Naive thymus-derived CD4-positive, alpha-beta T cell (primary cell): ENCODE measurements at regions not wholly inside any gene's neighbourhood (a gene's known extent, or its start where the extent isn't known, plus 50 kb on each side); places are given as distances from the start of the nearest gene placed in this dataset.

Experiments
- ATAC-seq: fragments of 150-1000 bp; cut with Tn5 transposase; 2 replicates; pipeline ENCODE4 v1.10.0; 2021; ENCODE audit warnings: mild to moderate bottlenecking, moderate library complexity
- CTCF ChIA-PET: fragments of 350-600 bp; sonication (Branson Sonifier 250); formaldehyde crosslinking; loops from one replicate; lab custom pipeline; 2021; ENCODE audit warnings: antibody characterized with exemption; lab: Charles Lee
- POLR2A ChIA-PET: fragments of 350-600 bp; sonication (Branson Sonifier 250); formaldehyde crosslinking; loops from one replicate; lab custom pipeline; 2021; ENCODE audit warnings: antibody characterized with exemption, inconsistent platforms; lab: Charles Lee
- DNase-seq, 9 donors: peaks; one replicate each; pipeline versions ENCODE4 v3.0.0 to v3.0.0-alpha.2; 2020 to 2022; ENCODE audit warnings: mixed read lengths in 1 of 9
- H3K27ac ChIP-seq: one replicate; pipeline ENCODE4 v1.7.0; 2013; ENCODE audit warnings: mild to moderate bottlenecking, low read depth, low read length, moderate library complexity
- H3K27me3 ChIP-seq, 2 donors: one replicate each; pipeline ENCODE4 v1.7.0; 2013; ENCODE audit warnings: low read length in 2 of 2, mild to moderate bottlenecking in 2 of 2, moderate library complexity in 2 of 2; ENCODE audit not compliant: control insufficient read depth in 2 of 2, insufficient read depth in 2 of 2
- H3K36me3 ChIP-seq, 3 experiments: 1 replicate in 2 of 3; 2 replicates in 1 of 3; pipeline ENCODE4 v1.7.0; 2013; ENCODE audit warnings: low read length in 3 of 3, mild to moderate bottlenecking in 3 of 3, moderate library complexity in 1 of 3; ENCODE audit not compliant: insufficient read depth in 3 of 3, control insufficient read depth in 2 of 3
- H3K4me1 ChIP-seq, 2 donors: one replicate each; pipeline ENCODE4 v1.7.0; 2013; ENCODE audit warnings: low read length in 2 of 2, mild to moderate bottlenecking in 2 of 2, moderate library complexity in 1 of 2; ENCODE audit not compliant: control insufficient read depth in 2 of 2, insufficient read depth in 2 of 2
- H3K4me3 ChIP-seq: 2 replicates; pipeline ENCODE4 v1.7.0; 2013; ENCODE audit warnings: mild to moderate bottlenecking, low read length
- H3K9me3 ChIP-seq, 3 experiments: 1 replicate in 2 of 3; 2 replicates in 1 of 3; pipeline ENCODE4 v1.7.0; 2013; ENCODE audit warnings: low read length in 3 of 3; ENCODE audit not compliant: control insufficient read depth in 2 of 3
- H3K27ac Mint-ChIP-seq, 9 donors: one replicate each; pipeline ENCODE4 v1.8.0; 2020 to 2022; ENCODE audit warnings: mixed read lengths in 9 of 9, mild to moderate bottlenecking in 8 of 9, moderate library complexity in 5 of 9, inconsistent platforms in 2 of 9
- H3K27me3 Mint-ChIP-seq, 5 donors: one replicate each; pipeline ENCODE4 v1.8.0; 2021 to 2022; ENCODE audit warnings: mixed read lengths in 5 of 5, mild to moderate bottlenecking in 1 of 5
- H3K36me3 Mint-ChIP-seq, 5 donors: one replicate each; pipeline ENCODE4 v1.8.0; 2020 to 2022; ENCODE audit warnings: mixed read lengths in 5 of 5, mild to moderate bottlenecking in 3 of 5, inconsistent platforms in 1 of 5
- H3K4me1 Mint-ChIP-seq, 7 donors: one replicate each; pipeline ENCODE4 v1.8.0; 2020 to 2022; ENCODE audit warnings: mixed read lengths in 7 of 7, mild to moderate bottlenecking in 3 of 7, inconsistent platforms in 1 of 7
- H3K4me3 Mint-ChIP-seq, 10 donors: one replicate each; pipeline ENCODE4 v1.8.0; 2020 to 2022; ENCODE audit warnings: mild to moderate bottlenecking in 10 of 10, mixed read lengths in 10 of 10, moderate library complexity in 6 of 10, inconsistent platforms in 2 of 10
- H3K9me3 Mint-ChIP-seq, 11 donors: one replicate each; pipeline ENCODE4 v1.8.0; 2020 to 2022; ENCODE audit warnings: mixed read lengths in 11 of 11, mild to moderate bottlenecking in 4 of 11, inconsistent platforms in 1 of 11, moderate library complexity in 1 of 11
- intact Hi-C, 2 donors: fragments of 100-400 bp; cut with micrococcal nuclease; formaldehyde crosslinking; loops; one replicate each; pipeline ENCODE4 v1.15.1; 2023

GRCh38 chr13:85406269-85406975, 392.8 kb downstream of the SLITRK6 start:
- Mint-ChIP-seq H3K4me3 (no peak overlapping the region), H3K27ac (no peak overlapping the region), H3K36me3 (no peaks in the 10 kb centered on the region), H3K9me3 (peaks cover 0 to 5% (median 2%) of the 10 kb centered on the region in 11 donors), H3K4me1 (no peaks in the 10 kb centered on the region), H3K27me3 (no peaks in the 10 kb centered on the region)
- no peak for DNase-seq
- H3K4me3 ChIP-seq: no peak overlapping the region
- H3K36me3 ChIP-seq: no peaks in the 10 kb centered on the region
- intact Hi-C loops: no loop called here
- CTCF ChIA-PET: no interaction called here
- POLR2A ChIA-PET: no interaction called here
- H3K27ac ChIP-seq: no peak overlapping the region
- no peaks in the 10 kb centered on the region for H3K4me1 ChIP-seq
- H3K9me3 ChIP-seq: no peaks in the 10 kb centered on the region
- H3K27me3 ChIP-seq: no peaks in the 10 kb centered on the region
- no peak for ATAC-seq

GRCh38 chr13:85405316-85405897, 393.8 kb downstream of the SLITRK6 start:
- no peak overlapping the region for H3K4me3 Mint-ChIP-seq
- ChIA-PET POLR2A (no interaction called here), CTCF (no interaction called here)
- H3K4me1 Mint-ChIP-seq: no peaks in the 10 kb centered on the region
- H3K9me3 Mint-ChIP-seq: peaks cover 0 to 8% (median 4%) of the 10 kb centered on the region in 11 donors
- no peaks in the 10 kb centered on the region for H3K36me3 ChIP-seq
- H3K4me3 ChIP-seq: no peak overlapping the region
- H3K27me3 ChIP-seq: no peaks in the 10 kb centered on the region
- ATAC-seq (no peak), DNase-seq (no peak)
- H3K9me3 ChIP-seq: no peaks in the 10 kb centered on the region
- H3K4me1 ChIP-seq: no peaks in the 10 kb centered on the region
- no peaks in the 10 kb centered on the region for H3K36me3 Mint-ChIP-seq
- H3K27me3 Mint-ChIP-seq: no peaks in the 10 kb centered on the region
- intact Hi-C loops: no loop called here
- H3K27ac ChIP-seq: no peak overlapping the region
- H3K27ac Mint-ChIP-seq: no peak overlapping the region

DNA sequence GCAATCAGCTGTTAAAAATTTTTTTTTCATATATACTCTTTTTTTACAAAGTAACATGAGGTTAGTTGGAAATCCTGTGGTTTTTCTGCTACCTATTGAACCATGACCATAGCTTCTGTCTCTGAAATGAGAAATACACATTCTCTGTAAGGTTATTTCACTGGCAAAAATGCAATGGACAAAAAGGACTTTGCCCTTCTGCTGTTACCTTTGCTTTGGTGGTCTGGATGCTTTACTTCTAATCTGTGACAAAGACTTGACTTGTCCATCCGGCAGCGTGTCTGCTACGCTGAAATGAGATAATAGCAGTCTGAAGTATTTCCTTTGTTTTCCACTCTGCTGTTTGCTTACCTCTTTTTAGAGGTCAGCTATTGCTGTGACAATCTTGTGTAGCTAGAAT, 412.8 kb downstream of the SLITRK6 start:
- no peak overlapping the region for H3K27ac ChIP-seq
- Mint-ChIP-seq H3K9me3 (peaks cover 0 to 13% (median 0%) of the 10 kb centered on the region in 11 donors), H3K27me3 (no peaks in the 10 kb centered on the region), H3K4me3 (no peak overlapping the region), H3K27ac (no peak overlapping the region), H3K4me1 (no peaks in the 10 kb centered on the region), H3K36me3 (no peaks in the 10 kb centered on the region)
- ChIA-PET CTCF (no interaction called here), POLR2A (no interaction called here)
- DNase-seq (no peak), ATAC-seq (no peak)
- intact Hi-C loops: no loop called here
- H3K4me1 ChIP-seq: no peaks in the 10 kb centered on the region
- no peak overlapping the region for H3K4me3 ChIP-seq
- H3K9me3 ChIP-seq: no peaks in the 10 kb centered on the region
- H3K36me3 ChIP-seq: no peaks in the 10 kb centered on the region
- H3K27me3 ChIP-seq: no peaks in the 10 kb centered on the region

- POLR2A ChIA-PET: no interaction called here
- Histone ChIP-seq H3K4me1 (no peaks in the 10 kb centered on the region), H3K36me3 (no peaks in the 10 kb centered on the region), H3K27ac (no peak overlapping the region), H3K9me3 (no peaks in the 10 kb centered on the region), H3K27me3 (no peaks in the 10 kb centered on the region), H3K4me3 (no peak overlapping the region)
- Mint-ChIP-seq H3K4me3 (no peak overlapping the region), H3K4me1 (peaks cover 0 to 5% (median 0%) of the 10 kb centered on the region in 7 donors), H3K27ac (no peak overlapping the region), H3K9me3 (peaks cover 0 to 14% (median 4%) of the 10 kb centered on the region in 11 donors), H3K36me3 (no peaks in the 10 kb centered on the region), H3K27me3 (no peaks in the 10 kb centered on the region)
- CTCF ChIA-PET: no interaction called here
- intact Hi-C loops: no loop called here
- ATAC-seq (no peak), DNase-seq (no peak)
Measured at GRCh38 chr13:85383291-85383690, 415.9 kb downstream of the SLITRK6 start.

- H3K27me3 Mint-ChIP-seq: no peaks in the 10 kb centered on the region
- H3K36me3 ChIP-seq: no peaks in the 10 kb centered on the region
- no peak overlapping the region for H3K27ac Mint-ChIP-seq
- H3K4me3 ChIP-seq: no peak overlapping the region
- DNase-seq: no peak
- no peak for ATAC-seq
- intact Hi-C loops: no loop called here
- H3K9me3 ChIP-seq: no peaks in the 10 kb centered on the region
- H3K9me3 Mint-ChIP-seq: peaks cover 0 to 9% (median 3%) of the 10 kb centered on the region in 11 donors
- no peak overlapping the region for H3K27ac ChIP-seq
- no peaks in the 10 kb centered on the region for H3K4me1 ChIP-seq
- ChIA-PET CTCF (no interaction called here), POLR2A (no interaction called here)
- no peak overlapping the region for H3K4me3 Mint-ChIP-seq
- no peaks in the 10 kb centered on the region for H3K27me3 ChIP-seq
- H3K36me3 Mint-ChIP-seq: no peaks in the 10 kb centered on the region
- H3K4me1 Mint-ChIP-seq: peaks cover 0 to 5% (median 0%) of the 10 kb centered on the region in 7 donors
Measured at GRCh38 chr13:85381082-85381481, 418.1 kb downstream of the SLITRK6 start.

GRCh38 chr13:85379991-85380390, 419.2 kb downstream of the SLITRK6 start:
- Histone ChIP-seq H3K36me3 (no peaks in the 10 kb centered on the region), H3K27ac (no peak overlapping the region), H3K4me3 (no peak overlapping the region), H3K4me1 (no peaks in the 10 kb centered on the region), H3K9me3 (no peaks in the 10 kb centered on the region), H3K27me3 (no peaks in the 10 kb centered on the region)
- intact Hi-C loops: no loop called here
- DNase-seq (no peak), ATAC-seq (no peak)
- Mint-ChIP-seq H3K4me3 (no peak overlapping the region), H3K27ac (no peak overlapping the region), H3K36me3 (no peaks in the 10 kb centered on the region), H3K4me1 (peaks cover 0 to 5% (median 0%) of the 10 kb centered on the region in 7 donors), H3K27me3 (no peaks in the 10 kb centered on the region), H3K9me3 (peaks cover 0 to 9% (median 3%) of the 10 kb centered on the region in 11 donors)
- ChIA-PET CTCF (no interaction called here), POLR2A (no interaction called here)

DNA sequence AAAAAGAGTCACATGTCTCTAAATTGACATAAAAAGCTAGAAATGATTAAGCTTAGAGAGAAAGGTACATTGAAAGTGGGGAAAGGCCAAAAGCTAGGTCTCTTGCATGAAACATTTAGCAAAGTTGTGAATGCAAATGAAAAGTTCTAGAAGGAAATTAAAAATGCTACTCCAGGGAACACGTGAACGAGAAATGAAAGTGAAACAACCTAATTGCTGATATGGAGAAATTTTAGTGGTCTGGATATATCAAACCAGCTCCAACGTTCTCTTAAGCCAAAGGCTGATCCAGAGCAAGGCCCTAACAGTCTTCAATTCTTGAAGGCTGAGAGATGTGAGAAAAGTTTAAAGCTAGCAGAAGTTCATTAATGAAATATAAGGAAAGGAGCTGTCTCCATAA, 419.8 kb downstream of the SLITRK6 start:
- no peaks in the 10 kb centered on the region for H3K36me3 Mint-ChIP-seq
- H3K4me1 ChIP-seq: no peaks in the 10 kb centered on the region
- H3K27me3 ChIP-seq: no peaks in the 10 kb centered on the region
- intact Hi-C loops: no loop called here
- no peak for ATAC-seq
- CTCF ChIA-PET: no interaction called here
- no peaks in the 10 kb centered on the region for H3K9me3 ChIP-seq
- no peak overlapping the region for H3K27ac Mint-ChIP-seq
- no peak overlapping the region for H3K4me3 ChIP-seq
- peak overlapping the region in 1 of 10 donors; percentile 16 for H3K4me3 Mint-ChIP-seq
- peaks cover 0 to 9% (median 3%) of the 10 kb centered on the region in 11 donors for H3K9me3 Mint-ChIP-seq
- peaks cover 0 to 5% (median 0%) of the 10 kb centered on the region in 7 donors for H3K4me1 Mint-ChIP-seq
- H3K36me3 ChIP-seq: no peaks in the 10 kb centered on the region
- no peak for DNase-seq
- no peaks in the 10 kb centered on the region for H3K27me3 Mint-ChIP-seq
- H3K27ac ChIP-seq: no peak overlapping the region
- POLR2A ChIA-PET: no interaction called here
